ENCODE measurements at regions not wholly inside any gene's neighbourhood (a gene's known extent, or its start where the extent isn't known, plus 50 kb on each side); places are given as distances from the start of the nearest gene placed in this dataset.

DNA sequence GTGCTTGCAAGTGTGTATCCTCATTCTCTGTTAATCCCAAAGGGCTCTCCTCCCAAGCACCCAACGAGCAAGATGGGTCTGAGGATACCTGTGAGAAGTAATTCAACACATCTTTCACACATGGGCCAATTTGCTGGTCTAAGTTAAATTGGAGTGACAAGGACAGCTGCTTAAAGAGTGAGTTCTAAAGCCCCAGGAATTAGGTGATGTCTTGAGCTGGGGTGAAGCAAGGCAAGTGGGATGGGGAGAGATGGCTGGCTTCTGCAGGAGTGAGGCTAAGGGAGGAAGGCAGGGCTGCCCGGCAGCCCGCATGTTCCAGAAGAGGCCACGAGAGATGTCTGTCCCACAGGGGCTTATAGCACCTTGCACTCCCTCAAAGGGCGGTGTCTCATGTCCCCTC is 288.5 kb downstream of the CDH26 start:
- H3K9me3 ChIP-seq (replicated peaks; ENCODE audit: insufficient read depth, low read length), result no peaks in the 10 kb centered on the region
- DNase-seq, result no peak
- TF ChIP-seq EZH2phosphoT487 (IDR thresholded peaks at IDR 0.05; ENCODE audit: low read length) (no peak), EZH2 (optimal IDR thresholded peaks at IDR 0.05; ENCODE audit: low read depth, low read length) (no peak)
- TF ChIP-seq, protein P1, sequence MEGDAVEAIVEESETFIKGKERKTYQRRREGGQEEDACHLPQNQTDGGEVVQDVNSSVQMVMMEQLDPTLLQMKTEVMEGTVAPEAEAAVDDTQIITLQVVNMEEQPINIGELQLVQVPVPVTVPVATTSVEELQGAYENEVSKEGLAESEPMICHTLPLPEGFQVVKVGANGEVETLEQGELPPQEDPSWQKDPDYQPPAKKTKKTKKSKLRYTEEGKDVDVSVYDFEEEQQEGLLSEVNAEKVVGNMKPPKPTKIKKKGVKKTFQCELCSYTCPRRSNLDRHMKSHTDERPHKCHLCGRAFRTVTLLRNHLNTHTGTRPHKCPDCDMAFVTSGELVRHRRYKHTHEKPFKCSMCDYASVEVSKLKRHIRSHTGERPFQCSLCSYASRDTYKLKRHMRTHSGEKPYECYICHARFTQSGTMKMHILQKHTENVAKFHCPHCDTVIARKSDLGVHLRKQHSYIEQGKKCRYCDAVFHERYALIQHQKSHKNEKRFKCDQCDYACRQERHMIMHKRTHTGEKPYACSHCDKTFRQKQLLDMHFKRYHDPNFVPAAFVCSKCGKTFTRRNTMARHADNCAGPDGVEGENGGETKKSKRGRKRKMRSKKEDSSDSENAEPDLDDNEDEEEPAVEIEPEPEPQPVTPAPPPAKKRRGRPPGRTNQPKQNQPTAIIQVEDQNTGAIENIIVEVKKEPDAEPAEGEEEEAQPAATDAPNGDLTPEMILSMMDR (IDR thresholded peaks at IDR 0.05; ENCODE audit: low read length), result no peak
- H2AFZ ChIP-seq (ENCODE audit: low read length), result no peak overlapping the region
- no peaks in the 10 kb centered on the region for H3K4me1 ChIP-seq (ENCODE audit: low read length)
- no peaks in the 10 kb centered on the region for H3K9me2 ChIP-seq (replicated peaks; ENCODE audit: insufficient read depth, low read length)
- no peaks in the 10 kb centered on the region for H3K79me2 ChIP-seq (ENCODE audit: low read length)
- no peaks in the 10 kb centered on the region for H3K36me3 ChIP-seq (replicated peaks; ENCODE audit: insufficient read depth, low read length)
- H3K9ac ChIP-seq (ENCODE audit: low read length), result no peak overlapping the region
- no peaks in the 10 kb centered on the region for H3F3A ChIP-seq (ENCODE audit: insufficient read depth, low read length)
- no peak overlapping the region for H3K27ac ChIP-seq (ENCODE audit: low read length)
- no peaks in the 10 kb centered on the region for H3K27me3 ChIP-seq (replicated peaks; ENCODE audit: insufficient read depth, low read length)
- H3K4me2 ChIP-seq (ENCODE audit: low read depth, low read length), result no peak overlapping the region
- H3K4me3 ChIP-seq (ENCODE audit: low read length), result no peak overlapping the region
- no peaks in the 10 kb centered on the region for H4K20me1 ChIP-seq (ENCODE audit: insufficient read depth, low read length)

DNA sequence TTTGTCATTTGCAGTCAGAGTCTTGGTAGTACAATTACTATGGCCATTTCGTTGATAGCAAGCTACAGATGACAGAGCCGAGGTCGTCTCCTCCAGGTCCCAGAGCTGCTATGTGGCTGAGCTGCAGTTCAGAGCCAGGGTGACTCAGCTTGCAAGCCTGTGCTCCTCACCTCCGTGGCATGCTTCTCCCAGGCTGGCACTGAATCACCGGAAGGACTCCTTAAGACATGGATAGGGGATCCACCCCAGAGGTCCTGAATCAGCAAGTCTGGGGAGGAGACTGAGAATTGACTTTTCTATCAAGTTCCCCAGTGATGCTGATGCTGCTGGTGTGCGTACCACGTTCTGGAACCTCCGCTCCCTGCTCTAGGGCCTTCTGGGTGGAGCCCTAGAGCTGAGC is 291.2 kb downstream of the CDH26 start:
- Histone ChIP-seq H3K9ac (ENCODE audit: low read length) (no peak overlapping the region), H3K4me1 (ENCODE audit: low read length) (no peaks in the 10 kb centered on the region), H4K20me1 (ENCODE audit: insufficient read depth, low read length) (no peaks in the 10 kb centered on the region), H3K9me2 (replicated peaks; ENCODE audit: insufficient read depth, low read length) (no peaks in the 10 kb centered on the region), H3F3A (ENCODE audit: insufficient read depth, low read length) (no peaks in the 10 kb centered on the region), H3K4me2 (ENCODE audit: low read depth, low read length) (no peak overlapping the region), H2AFZ (ENCODE audit: low read length) (no peak overlapping the region), H3K4me3 (ENCODE audit: low read length) (no peak overlapping the region), H3K27ac (ENCODE audit: low read length) (no peak overlapping the region), H3K9me3 (replicated peaks; ENCODE audit: insufficient read depth, low read length) (no peaks in the 10 kb centered on the region), H3K79me2 (ENCODE audit: low read length) (no peaks in the 10 kb centered on the region), H3K27me3 (replicated peaks; ENCODE audit: insufficient read depth, low read length) (no peaks in the 10 kb centered on the region), H3K36me3 (replicated peaks; ENCODE audit: insufficient read depth, low read length) (no peaks in the 10 kb centered on the region)
- DNase-seq, result no peak
- TF ChIP-seq EZH2 (optimal IDR thresholded peaks at IDR 0.05; ENCODE audit: low read depth, low read length) (no peak), EZH2phosphoT487 (IDR thresholded peaks at IDR 0.05; ENCODE audit: low read length) (no peak)
- TF ChIP-seq, protein P1 (IDR thresholded peaks at IDR 0.05; ENCODE audit: low read length), result no peak

DNA sequence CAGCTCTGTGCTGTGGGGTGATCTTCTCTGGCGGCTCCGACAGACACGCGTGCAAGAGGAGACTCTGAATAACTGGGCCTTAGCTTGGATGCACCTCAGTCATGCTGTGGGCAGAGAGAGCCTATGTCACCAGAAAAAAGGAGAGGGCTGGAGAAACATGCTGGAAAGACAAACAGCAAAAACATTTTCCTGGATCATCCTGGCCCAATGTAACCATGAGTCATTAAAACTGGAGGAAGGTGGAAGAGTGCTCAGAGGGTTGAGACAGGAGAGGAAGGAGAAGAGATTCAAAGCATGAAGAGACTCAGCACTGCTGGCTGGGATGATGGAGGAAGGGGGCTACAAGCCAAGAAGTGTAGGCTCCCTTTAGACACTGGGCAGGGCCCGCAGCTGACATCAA is 292.0 kb downstream of the CDH26 start:
- Histone ChIP-seq H3K79me2 (ENCODE audit: low read length) (no peaks in the 10 kb centered on the region), H3F3A (ENCODE audit: insufficient read depth, low read length) (no peaks in the 10 kb centered on the region), H3K9ac (ENCODE audit: low read length) (no peak overlapping the region), H3K27ac (ENCODE audit: low read length) (no peak overlapping the region), H2AFZ (ENCODE audit: low read length) (no peak overlapping the region), H3K4me3 (ENCODE audit: low read length) (no peak overlapping the region), H3K4me2 (ENCODE audit: low read depth, low read length) (no peak overlapping the region), H4K20me1 (ENCODE audit: insufficient read depth, low read length) (no peaks in the 10 kb centered on the region), H3K9me2 (replicated peaks; ENCODE audit: insufficient read depth, low read length) (no peaks in the 10 kb centered on the region), H3K27me3 (replicated peaks; ENCODE audit: insufficient read depth, low read length) (no peaks in the 10 kb centered on the region), H3K9me3 (replicated peaks; ENCODE audit: insufficient read depth, low read length) (no peaks in the 10 kb centered on the region), H3K4me1 (ENCODE audit: low read length) (peaks cover 4% of the 10 kb centered on the region; the same call in 1 of the 2 replicates), H3K36me3 (replicated peaks; ENCODE audit: insufficient read depth, low read length) (no peaks in the 10 kb centered on the region)
- DNase-seq, result no peak
- TF ChIP-seq EZH2 (optimal IDR thresholded peaks at IDR 0.05; ENCODE audit: low read depth, low read length) (no peak), EZH2phosphoT487 (IDR thresholded peaks at IDR 0.05; ENCODE audit: low read length) (no peak)
- TF ChIP-seq, protein P1 (IDR thresholded peaks at IDR 0.05; ENCODE audit: low read length), result no peak
